ENCODE measurements at regions not wholly inside any gene's neighbourhood (a gene's known extent, or its start where the extent isn't known, plus 50 kb on each side); places are given as distances from the start of the nearest gene placed in this dataset.

DNA sequence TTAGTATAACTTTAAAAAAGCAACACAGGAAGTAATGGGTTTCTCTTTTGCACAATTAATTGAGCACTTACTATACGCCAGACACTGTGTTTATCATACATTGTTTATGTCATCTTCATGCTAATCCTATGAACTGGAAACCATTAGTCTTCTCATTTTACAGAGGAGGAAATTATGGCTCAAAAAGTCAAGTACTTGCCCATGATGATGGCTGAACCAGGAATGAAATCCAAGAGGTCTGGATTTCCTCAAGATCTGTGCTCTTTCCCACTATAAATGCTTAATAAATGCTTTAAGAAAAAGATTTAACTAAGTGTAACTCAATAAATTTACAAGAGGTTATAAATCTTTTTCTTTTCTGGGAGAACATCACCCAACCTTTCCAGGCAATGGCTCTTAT is 303.7 kb upstream of the RRP15 start:
- TF ChIP-seq, protein P1, sequence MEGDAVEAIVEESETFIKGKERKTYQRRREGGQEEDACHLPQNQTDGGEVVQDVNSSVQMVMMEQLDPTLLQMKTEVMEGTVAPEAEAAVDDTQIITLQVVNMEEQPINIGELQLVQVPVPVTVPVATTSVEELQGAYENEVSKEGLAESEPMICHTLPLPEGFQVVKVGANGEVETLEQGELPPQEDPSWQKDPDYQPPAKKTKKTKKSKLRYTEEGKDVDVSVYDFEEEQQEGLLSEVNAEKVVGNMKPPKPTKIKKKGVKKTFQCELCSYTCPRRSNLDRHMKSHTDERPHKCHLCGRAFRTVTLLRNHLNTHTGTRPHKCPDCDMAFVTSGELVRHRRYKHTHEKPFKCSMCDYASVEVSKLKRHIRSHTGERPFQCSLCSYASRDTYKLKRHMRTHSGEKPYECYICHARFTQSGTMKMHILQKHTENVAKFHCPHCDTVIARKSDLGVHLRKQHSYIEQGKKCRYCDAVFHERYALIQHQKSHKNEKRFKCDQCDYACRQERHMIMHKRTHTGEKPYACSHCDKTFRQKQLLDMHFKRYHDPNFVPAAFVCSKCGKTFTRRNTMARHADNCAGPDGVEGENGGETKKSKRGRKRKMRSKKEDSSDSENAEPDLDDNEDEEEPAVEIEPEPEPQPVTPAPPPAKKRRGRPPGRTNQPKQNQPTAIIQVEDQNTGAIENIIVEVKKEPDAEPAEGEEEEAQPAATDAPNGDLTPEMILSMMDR (IDR thresholded peaks at IDR 0.05) = no peak
- no peak for TF ChIP-seq POLR2A (IDR thresholded peaks at IDR 0.05)
- Histone ChIP-seq H3K4me3 (no peak overlapping the region), H3K4me1 (no peaks in the 10 kb centered on the region), H3K36me3 (no peaks in the 10 kb centered on the region), H3K27ac (no peak overlapping the region), H3K27me3 (no peaks in the 10 kb centered on the region), H3K9me3 (no peaks in the 10 kb centered on the region)
- ATAC-seq = no peak
- intact Hi-C loops (cut with DNase I) = no loop called here
- whole genome bisulfite sequencing (ENCODE audit: insufficient coverage, low coverage, low lambda C conversion rate, missing lambda C conversion rate) = 25% methylated on average over 1 of the region's 1 CpG
- DNase-seq = no peak

DNA sequence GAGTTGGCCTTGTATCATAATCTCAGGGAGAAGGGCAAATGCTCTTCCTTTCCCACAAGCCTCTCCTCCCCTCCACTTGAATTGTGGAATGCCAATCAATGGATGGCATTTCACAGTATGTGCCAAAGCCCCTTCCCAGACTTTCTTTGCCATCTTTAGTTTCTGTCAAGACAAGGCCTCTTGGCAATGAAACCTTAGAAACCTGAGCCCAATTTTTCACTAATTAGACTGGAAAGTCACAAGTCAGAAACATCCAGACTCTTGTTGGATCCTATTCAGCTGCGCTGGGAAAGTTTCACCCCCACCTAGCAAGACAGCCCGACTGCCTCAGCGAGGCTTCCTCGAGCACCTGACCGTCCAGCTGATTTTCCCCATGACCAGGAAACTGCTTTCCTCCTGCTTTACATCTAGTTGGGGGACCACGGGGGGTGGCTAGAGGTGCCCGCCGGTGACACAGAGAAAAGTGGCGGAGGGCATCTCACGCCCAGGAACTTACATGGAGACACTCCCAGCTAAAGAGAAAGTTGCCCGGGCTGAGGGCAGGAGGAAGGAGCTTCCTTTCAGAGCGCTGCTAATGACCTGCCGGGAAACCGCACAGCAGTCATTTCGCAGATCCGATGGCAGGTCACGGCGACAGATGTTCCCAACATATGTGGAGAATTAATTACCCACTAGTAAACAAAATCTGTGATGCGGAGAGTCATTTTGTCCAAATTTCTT is 302.6 kb upstream of the RRP15 start:
- intact Hi-C loops (cut with DNase I) = no loop called here
- H3K9me3 ChIP-seq = no peaks in the 10 kb centered on the region
- no peak overlapping the region for H3K27ac ChIP-seq
- TF ChIP-seq POLR2A (IDR thresholded peaks at IDR 0.05) = no peak
- TF ChIP-seq, protein P1 (IDR thresholded peaks at IDR 0.05) = no peak
- no peaks in the 10 kb centered on the region for H3K4me1 ChIP-seq
- no peak for ATAC-seq
- no peaks in the 10 kb centered on the region for H3K36me3 ChIP-seq
- H3K4me3 ChIP-seq = no peak overlapping the region
- 46% methylated on average over 17 of the region's 19 CpGs for WGBS (ENCODE audit: insufficient coverage, low coverage, low lambda C conversion rate, missing lambda C conversion rate)
- H3K27me3 ChIP-seq = no peaks in the 10 kb centered on the region
- DNase-seq = no peak

DNA sequence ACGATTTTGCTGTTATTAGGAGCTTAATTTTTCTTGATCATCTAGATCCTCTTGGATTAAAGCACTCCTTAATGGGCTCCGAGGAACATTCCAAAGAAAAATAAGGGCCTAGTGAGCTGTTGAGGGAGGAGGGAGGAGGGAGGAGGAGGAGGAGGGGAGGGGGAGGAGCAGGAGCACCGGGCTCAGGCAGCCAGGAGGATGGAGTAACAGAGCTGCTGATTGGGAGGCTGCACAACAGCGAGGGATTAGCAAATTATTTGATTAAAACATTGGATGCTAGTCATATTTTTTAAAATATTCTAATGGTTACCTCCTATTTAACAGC is 302.1 kb upstream of the RRP15 start:
- H3K9me3 ChIP-seq = no peaks in the 10 kb centered on the region
- intact Hi-C loops (cut with DNase I) = no loop called here
- TF ChIP-seq, protein P1 (IDR thresholded peaks at IDR 0.05) = no peak
- TF ChIP-seq POLR2A (IDR thresholded peaks at IDR 0.05) = no peak
- 42% methylated on average over 4 of the region's 4 CpGs for WGBS (ENCODE audit: insufficient coverage, low coverage, low lambda C conversion rate, missing lambda C conversion rate)
- ATAC-seq (no peak), DNase-seq (no peak)
- no peaks in the 10 kb centered on the region for H3K27me3 ChIP-seq
- H3K4me1 ChIP-seq = no peaks in the 10 kb centered on the region
- H3K36me3 ChIP-seq = no peaks in the 10 kb centered on the region
- H3K4me3 ChIP-seq = no peak overlapping the region
- no peak overlapping the region for H3K27ac ChIP-seq

DNA sequence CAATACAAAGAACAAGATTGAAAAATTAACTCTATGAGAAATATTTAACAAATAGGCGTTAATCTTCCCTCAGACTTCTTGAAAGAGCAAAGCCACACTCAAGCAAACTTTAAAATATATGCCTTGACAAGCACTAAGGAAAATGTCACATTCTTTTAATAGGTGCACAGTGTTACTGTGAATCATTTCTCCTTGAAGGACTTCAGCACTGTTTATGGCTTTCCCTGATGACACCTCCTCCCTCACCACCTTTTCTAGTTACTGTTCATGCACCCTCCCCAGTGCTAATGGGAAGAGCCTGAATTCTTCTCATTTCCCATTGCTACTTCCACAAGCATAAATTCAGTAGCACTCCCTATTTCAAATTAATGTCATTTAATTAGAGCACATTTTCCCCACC is 299.5 kb upstream of the RRP15 start:
- H3K4me3 ChIP-seq = no peak overlapping the region
- 40% methylated on average over 1 of the region's 1 CpG for WGBS (ENCODE audit: insufficient coverage, low coverage, low lambda C conversion rate, missing lambda C conversion rate)
- H3K27me3 ChIP-seq = no peaks in the 10 kb centered on the region
- no peaks in the 10 kb centered on the region for H3K4me1 ChIP-seq
- intact Hi-C loops (cut with DNase I) = no loop called here
- no peak for ATAC-seq
- DNase-seq = no peak
- H3K36me3 ChIP-seq = no peaks in the 10 kb centered on the region
- no peak overlapping the region for H3K27ac ChIP-seq
- TF ChIP-seq POLR2A (IDR thresholded peaks at IDR 0.05) = no peak
- TF ChIP-seq, protein P1 (IDR thresholded peaks at IDR 0.05) = no peak
- H3K9me3 ChIP-seq = no peaks in the 10 kb centered on the region

DNA sequence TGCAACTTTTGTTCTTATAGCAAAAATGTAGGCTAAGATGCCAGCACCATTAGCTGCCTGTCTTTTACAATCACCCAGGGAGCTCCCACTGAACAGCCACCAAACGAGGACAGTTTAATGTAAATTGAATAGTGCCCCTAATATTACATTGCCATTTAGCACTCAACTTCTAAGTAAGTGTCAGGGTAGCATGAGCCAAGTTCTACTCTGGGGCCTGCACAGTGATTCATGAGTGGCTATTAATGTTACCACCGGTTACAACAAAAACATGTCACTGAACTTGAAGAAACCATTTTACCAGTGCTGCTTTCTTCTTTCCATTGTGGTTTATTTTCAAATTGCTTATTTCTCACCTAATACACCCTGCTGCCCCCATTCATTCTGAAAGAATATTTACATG is 295.6 kb upstream of the RRP15 start:
- DNase-seq (no peak), ATAC-seq (no peak)
- no peak overlapping the region for H3K4me3 ChIP-seq
- H3K4me1 ChIP-seq = no peaks in the 10 kb centered on the region
- H3K9me3 ChIP-seq = no peaks in the 10 kb centered on the region
- intact Hi-C loops (cut with DNase I) = no loop called here
- no peaks in the 10 kb centered on the region for H3K27me3 ChIP-seq
- 43% methylated on average over 2 of the region's 2 CpGs for WGBS (ENCODE audit: insufficient coverage, low coverage, low lambda C conversion rate, missing lambda C conversion rate)
- TF ChIP-seq, protein P1 (IDR thresholded peaks at IDR 0.05) = no peak
- no peak for TF ChIP-seq POLR2A (IDR thresholded peaks at IDR 0.05)
- no peak overlapping the region for H3K27ac ChIP-seq
- H3K36me3 ChIP-seq = no peaks in the 10 kb centered on the region
